Ishikawa (cell line): ENCODE measurements at regions not wholly inside any gene's neighbourhood (a gene's known extent, or its start where the extent isn't known, plus 50 kb on each side); places are given as distances from the start of the nearest gene placed in this dataset.

Experiments
- CEBPB ChIP-seq: IDR thresholded peaks from 2 replicates; pipeline ENCODE4 v1.6.1; 2012
- CREB1 ChIP-seq: IDR thresholded peaks from 2 replicates; pipeline ENCODE4 v1.6.1; 2012; ENCODE audit warnings: low read depth
- EGR1 ChIP-seq: IDR thresholded peaks from 2 replicates; pipeline ENCODE4 v1.6.1; 2012
- EP300 ChIP-seq: IDR thresholded peaks from 2 replicates; pipeline ENCODE4 v1.6.1; 2012; ENCODE audit warnings: borderline replicate concordance
- FOXM1 ChIP-seq: IDR thresholded peaks from 2 replicates; pipeline ENCODE4 v1.6.1; 2012; ENCODE audit warnings: low read depth, borderline replicate concordance
- NFIC ChIP-seq: IDR thresholded peaks from 2 replicates; pipeline ENCODE4 v1.6.1; 2012
- RAD21 ChIP-seq: IDR thresholded peaks from 2 replicates; pipeline ENCODE4 v1.6.1; 2012; ENCODE audit warnings: low read depth
- REST ChIP-seq: IDR thresholded peaks from 2 replicates; pipeline ENCODE4 v1.6.1; 2012; ENCODE audit warnings: low read depth, mild to moderate bottlenecking
- TAF1 ChIP-seq: IDR thresholded peaks from 2 replicates; pipeline ENCODE4 v1.6.1; 2012; ENCODE audit warnings: low read depth, mild to moderate bottlenecking
- TCF12 ChIP-seq: IDR thresholded peaks from 2 replicates; pipeline ENCODE4 v1.6.1; 2012; ENCODE audit warnings: low read depth
- TEAD4 ChIP-seq: IDR thresholded peaks from 2 replicates; pipeline ENCODE4 v1.6.1; 2012
- YY1 ChIP-seq: IDR thresholded peaks from 2 replicates; pipeline ENCODE4 v1.6.1; 2012; ENCODE audit warnings: low read depth
- ZBTB7A ChIP-seq: IDR thresholded peaks from 2 replicates; pipeline ENCODE4 v1.6.1; 2012; ENCODE audit warnings: low read depth
- TF ChIP-seq, protein P1 (sequence below): IDR thresholded peaks from 2 replicates; pipeline ENCODE4 v1.6.1; 2012
- TF ChIP-seq, protein P2 (sequence below): IDR thresholded peaks from 2 replicates; pipeline ENCODE4 v1.6.1; 2012

GRCh38 chr4:54403700-54404453 lies 174.8 kb downstream of the PDGFRA start:
- TF ChIP-seq EGR1 (no peak), CEBPB (no peak), TCF12 (no peak), TEAD4 (no peak), ZBTB7A (no peak)
- TF ChIP-seq, protein P1, sequence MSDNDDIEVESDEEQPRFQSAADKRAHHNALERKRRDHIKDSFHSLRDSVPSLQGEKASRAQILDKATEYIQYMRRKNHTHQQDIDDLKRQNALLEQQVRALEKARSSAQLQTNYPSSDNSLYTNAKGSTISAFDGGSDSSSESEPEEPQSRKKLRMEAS, result no peak

DNA sequence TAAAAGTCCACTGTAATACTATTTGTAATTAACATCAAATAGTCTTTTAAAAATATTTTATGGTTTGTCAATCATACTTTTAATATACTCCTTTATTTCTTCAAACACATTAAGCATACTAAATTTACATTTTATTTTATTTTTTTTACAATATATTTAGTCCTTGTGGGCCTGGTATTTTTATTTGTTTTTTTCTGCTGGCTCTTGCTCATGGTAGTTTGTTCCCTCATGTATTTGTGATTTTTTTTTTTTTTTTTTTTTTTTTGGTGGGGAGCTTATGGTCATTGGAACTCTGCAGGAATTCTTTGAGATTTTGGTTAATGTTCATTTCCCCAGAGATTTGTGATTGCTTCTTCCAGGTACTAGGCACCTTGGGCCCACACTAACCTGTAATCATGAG lies 185.5 kb downstream of the PDGFRA start:
- no peak for TF ChIP-seq YY1
- no peak for TF ChIP-seq REST
- no peak for TF ChIP-seq CREB1
- no peak for TF ChIP-seq ZBTB7A
- TF ChIP-seq TEAD4, result no peak
- no peak for TF ChIP-seq EGR1
- TF ChIP-seq TCF12, result no peak
- TF ChIP-seq TAF1, result no peak
- TF ChIP-seq, protein P2, sequence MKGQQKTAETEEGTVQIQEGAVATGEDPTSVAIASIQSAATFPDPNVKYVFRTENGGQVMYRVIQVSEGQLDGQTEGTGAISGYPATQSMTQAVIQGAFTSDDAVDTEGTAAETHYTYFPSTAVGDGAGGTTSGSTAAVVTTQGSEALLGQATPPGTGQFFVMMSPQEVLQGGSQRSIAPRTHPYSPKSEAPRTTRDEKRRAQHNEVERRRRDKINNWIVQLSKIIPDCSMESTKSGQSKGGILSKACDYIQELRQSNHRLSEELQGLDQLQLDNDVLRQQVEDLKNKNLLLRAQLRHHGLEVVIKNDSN, result no peak
- TF ChIP-seq RAD21, result no peak
- no peak for TF ChIP-seq FOXM1
- TF ChIP-seq, protein P1, result no peak
- TF ChIP-seq NFIC, result no peak
- TF ChIP-seq EP300, result no peak
- TF ChIP-seq CEBPB, result no peak

GRCh38 chr4:54417476-54417875 lies 188.4 kb downstream of the PDGFRA start:
- TF ChIP-seq TCF12, result no peak
- no peak for TF ChIP-seq ZBTB7A
- no peak for TF ChIP-seq YY1
- no peak for TF ChIP-seq TEAD4

DNA sequence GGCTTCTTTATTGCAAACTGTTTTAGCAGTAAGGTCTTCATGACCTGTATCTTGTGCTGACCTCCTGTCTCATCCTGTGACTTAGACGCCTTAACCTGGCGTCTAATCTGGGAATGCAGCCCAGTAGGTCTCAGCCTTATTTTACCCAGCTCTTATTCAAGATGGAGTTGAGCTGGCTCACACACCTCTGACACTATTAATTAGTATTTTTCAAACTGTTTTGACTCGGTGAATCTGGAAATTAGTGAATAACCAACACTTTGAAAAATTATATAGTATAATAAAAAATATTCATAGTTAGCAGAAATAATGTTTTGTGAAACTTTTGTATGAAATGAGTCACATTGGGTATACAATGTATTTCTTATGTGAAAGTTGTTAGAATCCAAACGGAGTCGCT lies 189.4 kb downstream of the PDGFRA start:
- TF ChIP-seq RAD21 (no peak), CEBPB (no peak), TEAD4 (no peak), TCF12 (no peak)

GRCh38 chr4:54423066-54423465 lies 194.0 kb downstream of the PDGFRA start:
- no peak for TF ChIP-seq ZBTB7A
- TF ChIP-seq TAF1, result no peak
- no peak for TF ChIP-seq YY1
- TF ChIP-seq EP300, result no peak
- TF ChIP-seq NFIC, result no peak
- TF ChIP-seq RAD21, result no peak
- no peak for TF ChIP-seq TEAD4
- no peak for TF ChIP-seq EGR1
- no peak for TF ChIP-seq CREB1
- TF ChIP-seq, protein P1, result no peak
- no peak for TF ChIP-seq CEBPB
- TF ChIP-seq REST, result no peak
- TF ChIP-seq TCF12, result no peak
- no peak for TF ChIP-seq FOXM1
- TF ChIP-seq, protein P2, result no peak

- TF ChIP-seq, protein P1, result no peak
- no peak for TF ChIP-seq RAD21
- no peak for TF ChIP-seq CEBPB
- no peak for TF ChIP-seq TAF1
- TF ChIP-seq, protein P2, result no peak
- no peak for TF ChIP-seq REST
- no peak for TF ChIP-seq YY1
- no peak for TF ChIP-seq FOXM1
- TF ChIP-seq TEAD4, result no peak
- TF ChIP-seq ZBTB7A, result no peak
- no peak for TF ChIP-seq NFIC
- TF ChIP-seq TCF12, result no peak
- no peak for TF ChIP-seq EGR1
- TF ChIP-seq EP300, result no peak
- no peak for TF ChIP-seq CREB1
These were observed 198.7 kb downstream of the PDGFRA start for GRCh38 chr4:54427826-54428225.
